T-cell (primary cell): ENCODE measurements at regions not wholly inside any gene's neighbourhood (a gene's known extent, or its start where the extent isn't known, plus 50 kb on each side); places are given as distances from the start of the nearest gene placed in this dataset.

Experiments used
- ATAC-seq, 4 experiments: fragments of 200-7000 bp in 3 of 4; fragments of 150-1000 bp in 1 of 4; cut with Tn5 transposase; replicated peaks in 1 of 4; 1 replicate in 3 of 4; 2 replicates in 1 of 4; pipeline ENCODE4 v1.10.0; 2021; ENCODE audit warnings: moderate library complexity in 3 of 4, mild to moderate bottlenecking in 2 of 4, moderate number of reproducible peaks in 1 of 4
- CTCF ChIA-PET, 2 donors: fragments of 300-600 bp; sonication (Branson Sonifier 250); formaldehyde crosslinking; loops; one replicate each; lab custom pipeline; 2022; ENCODE audit warnings: antibody characterized with exemption in 2 of 2; lab: Charles Lee
- POLR2A ChIA-PET, 2 donors: fragments of 300-600 bp; sonication (Branson Sonifier 250); formaldehyde crosslinking; loops; one replicate each; lab custom pipeline; 2022; ENCODE audit warnings: antibody characterized with exemption in 2 of 2; lab: Charles Lee
- DNase-seq, 35 experiments: peaks; one replicate each; pipeline versions ENCODE4 v3.0.0 to v3.0.0-alpha.2; 2013 to 2023
- H3K27ac ChIP-seq: one replicate; pipeline ENCODE4 v1.5.1; 2013; ENCODE audit warnings: low read length
- H3K27me3 ChIP-seq, 2 experiments: replicated peaks in 1 of 2; 1 replicate in 1 of 2; 2 replicates in 1 of 2; pipeline versions ENCODE4 v1.6.1 to v1.7.0; 2013; ENCODE audit warnings: low read length in 1 of 2, mixed read lengths in 1 of 2; ENCODE audit not compliant: control insufficient read depth in 2 of 2, insufficient read depth in 2 of 2; ENCODE audit errors: extremely low read depth in 1 of 2
- H3K36me3 ChIP-seq, 2 donors: 1 replicate in 1 of 2; 2 replicates in 1 of 2; pipeline versions ENCODE4 v1.6.1 to v1.7.0; 2013; ENCODE audit warnings: low read length in 1 of 2; ENCODE audit not compliant: control insufficient read depth in 2 of 2, insufficient read depth in 1 of 2; ENCODE audit errors: extremely low read depth in 1 of 2
- H3K4me1 ChIP-seq, 2 experiments: 1 replicate in 1 of 2; 2 replicates in 1 of 2; pipeline versions ENCODE4 v1.6.1 to v1.7.0; 2013; ENCODE audit warnings: low read length in 2 of 2, mixed read lengths in 1 of 2; ENCODE audit not compliant: insufficient read depth in 2 of 2, control insufficient read depth in 1 of 2; ENCODE audit errors: extremely low read depth in 1 of 2
- H3K4me3 ChIP-seq, 2 donors: 1 replicate in 1 of 2; 2 replicates in 1 of 2; pipeline versions ENCODE4 v1.5.1 to v1.7.0; 2013; ENCODE audit warnings: mild to moderate bottlenecking in 2 of 2, low read length in 1 of 2, moderate library complexity in 1 of 2; ENCODE audit not compliant: control insufficient read depth in 1 of 2; ENCODE audit errors: extremely low read depth in 1 of 2
- H3K9me3 ChIP-seq: 2 replicates; pipeline ENCODE4 v1.7.0; 2013
- H3K27ac Mint-ChIP-seq, 2 donors: one replicate each; pipeline ENCODE4 v1.8.0; 2020 to 2021; ENCODE audit warnings: mild to moderate bottlenecking in 2 of 2, mixed read lengths in 2 of 2
- H3K27me3 Mint-ChIP-seq, 2 donors: one replicate each; pipeline ENCODE4 v1.8.0; 2021 to 2022; ENCODE audit warnings: mixed read lengths in 2 of 2
- H3K36me3 Mint-ChIP-seq: one replicate; pipeline ENCODE4 v1.8.0; 2021; ENCODE audit warnings: mixed read lengths
- H3K4me1 Mint-ChIP-seq, 3 donors: one replicate each; pipeline ENCODE4 v1.8.0; 2020 to 2022; ENCODE audit warnings: mixed read lengths in 3 of 3, mild to moderate bottlenecking in 1 of 3
- H3K4me3 Mint-ChIP-seq, 3 donors: one replicate each; pipeline ENCODE4 v1.8.0; 2020 to 2022; ENCODE audit warnings: mild to moderate bottlenecking in 3 of 3, mixed read lengths in 3 of 3, moderate library complexity in 3 of 3
- H3K9me3 Mint-ChIP-seq, 3 donors: one replicate each; pipeline ENCODE4 v1.8.0; 2020 to 2022; ENCODE audit warnings: mixed read lengths in 3 of 3
- WGBS: methylation state at CpG from one replicate; pipeline ENCODE4 v1.1.5; 2013; ENCODE audit warnings: missing lambda C conversion rate; ENCODE audit not compliant: insufficient coverage; 5-methylcytosine and 5-hydroxymethylcytosine counted together

DNA sequence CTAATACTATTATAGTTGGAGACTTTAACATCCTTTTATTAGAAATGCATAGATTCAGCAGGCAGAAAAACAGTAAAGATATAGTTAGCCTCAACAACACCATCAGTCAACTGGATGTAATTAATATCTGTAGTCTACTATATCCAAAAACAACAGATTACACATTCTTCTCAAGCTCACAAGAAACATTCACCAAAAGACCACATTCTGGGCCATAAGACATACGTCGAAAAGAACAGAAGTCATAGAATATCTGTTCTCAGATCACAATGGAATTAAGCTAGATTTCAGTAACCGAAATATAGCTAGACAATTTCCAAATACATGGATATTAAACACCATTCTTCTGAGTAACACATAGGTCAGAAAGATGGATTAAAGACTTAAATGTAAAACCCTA is 336.6 kb upstream of the RPS23 start:
- H3K4me3 Mint-ChIP-seq: no peak overlapping the region
- no peak for ATAC-seq
- ChIA-PET CTCF (no interaction called here), POLR2A (interaction anchor here in 1 of 2 donors (0.7 kb wide), 1 partner anchor 283 kb away, joined by 4 read pairs; no protein-coding TSS in a partner anchor)
- peaks cover 0 to 12% (median 5%) of the 10 kb centered on the region in 3 donors for H3K9me3 Mint-ChIP-seq
- H3K27me3 Mint-ChIP-seq: no peaks in the 10 kb centered on the region
- no peaks in the 10 kb centered on the region for H3K9me3 ChIP-seq
- H3K36me3 Mint-ChIP-seq: no peaks in the 10 kb centered on the region
- no peaks in the 10 kb centered on the region for H3K27me3 ChIP-seq
- H3K4me1 Mint-ChIP-seq: no peaks in the 10 kb centered on the region
- H3K36me3 ChIP-seq: no peaks in the 10 kb centered on the region
- WGBS: no CpG with 5 or more reads among the region's 3 CpGs
- no peak for DNase-seq
- no peak overlapping the region for H3K27ac ChIP-seq
- H3K4me3 ChIP-seq: no peak overlapping the region
- H3K4me1 ChIP-seq: no peaks in the 10 kb centered on the region
- no peak overlapping the region for H3K27ac Mint-ChIP-seq

DNA sequence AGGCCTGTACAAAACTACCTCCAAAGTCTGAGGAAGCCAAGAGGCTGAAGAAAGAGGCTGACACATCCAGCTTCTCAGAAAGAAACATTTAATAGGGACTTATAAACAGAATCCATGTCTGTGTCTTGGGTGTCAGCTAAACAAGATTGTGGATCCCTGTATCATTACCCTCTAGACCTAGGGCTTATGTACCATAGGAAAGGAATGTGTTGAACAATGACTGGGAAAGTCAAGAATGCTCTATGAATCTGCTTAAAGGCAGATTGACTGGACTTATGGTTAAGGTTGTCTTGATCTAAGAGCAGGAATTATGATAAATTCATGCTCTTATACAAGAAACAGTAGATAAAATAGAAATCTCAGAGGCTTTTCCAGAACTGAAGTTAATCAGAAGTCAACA is 335.7 kb upstream of the RPS23 start:
- no peaks in the 10 kb centered on the region for H3K9me3 ChIP-seq
- Mint-ChIP-seq H3K27ac (no peak overlapping the region), H3K4me3 (no peak overlapping the region), H3K27me3 (no peaks in the 10 kb centered on the region), H3K9me3 (peaks cover 0 to 10% (median 5%) of the 10 kb centered on the region in 3 donors), H3K36me3 (no peaks in the 10 kb centered on the region), H3K4me1 (no peaks in the 10 kb centered on the region)
- ChIA-PET POLR2A (interaction anchor here in 1 of 2 donors (0.7 kb wide), 1 partner anchor 284 kb away, joined by 4 read pairs; no protein-coding TSS in a partner anchor), CTCF (no interaction called here)
- no peaks in the 10 kb centered on the region for H3K4me1 ChIP-seq
- H3K4me3 ChIP-seq: no peak overlapping the region
- no peaks in the 10 kb centered on the region for H3K27me3 ChIP-seq
- no peaks in the 10 kb centered on the region for H3K36me3 ChIP-seq
- H3K27ac ChIP-seq: no peak overlapping the region
- DNase-seq (no peak), ATAC-seq (no peak)

DNA sequence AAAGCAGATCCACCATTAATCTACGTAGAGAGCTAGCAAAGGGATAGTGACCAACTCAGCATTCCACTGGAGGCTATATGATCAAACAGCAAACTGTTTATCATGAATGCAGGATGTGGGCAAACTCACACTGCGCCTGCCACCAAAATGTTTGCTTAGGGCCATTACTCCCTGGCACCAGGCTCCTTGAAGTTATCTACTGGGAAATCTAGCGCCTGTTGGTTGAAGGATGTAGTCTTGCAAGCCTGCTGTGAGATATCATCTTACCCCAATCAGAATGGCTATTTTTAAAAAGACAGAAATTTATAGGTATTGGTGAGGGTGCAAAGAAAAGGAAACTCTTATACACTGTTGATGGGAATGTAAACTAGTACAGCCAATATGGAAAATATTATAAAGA is 332.5 kb upstream of the RPS23 start:
- H3K36me3 ChIP-seq: no peaks in the 10 kb centered on the region
- CTCF ChIA-PET: no interaction called here
- no peaks in the 10 kb centered on the region for H3K4me1 ChIP-seq
- POLR2A ChIA-PET: no interaction called here
- H3K4me3 Mint-ChIP-seq: no peak overlapping the region
- H3K4me1 Mint-ChIP-seq: no peaks in the 10 kb centered on the region
- ATAC-seq (no peak), DNase-seq (no peak)
- H3K9me3 Mint-ChIP-seq: peaks cover 10 to 23% (median 15%) of the 10 kb centered on the region in 3 donors
- H3K9me3 ChIP-seq: no peaks in the 10 kb centered on the region
- H3K27ac Mint-ChIP-seq: no peak overlapping the region
- peaks cover 0 to 3% of the 10 kb centered on the region in 2 donors for H3K27me3 Mint-ChIP-seq
- no peak overlapping the region for H3K27ac ChIP-seq
- no peak overlapping the region for H3K4me3 ChIP-seq
- peaks cover 0 to 5% of the 10 kb centered on the region in 2 experiments for H3K27me3 ChIP-seq
- H3K36me3 Mint-ChIP-seq: no peaks in the 10 kb centered on the region
- WGBS: 83% methylated on average over 2 of the region's 3 CpGs

DNA sequence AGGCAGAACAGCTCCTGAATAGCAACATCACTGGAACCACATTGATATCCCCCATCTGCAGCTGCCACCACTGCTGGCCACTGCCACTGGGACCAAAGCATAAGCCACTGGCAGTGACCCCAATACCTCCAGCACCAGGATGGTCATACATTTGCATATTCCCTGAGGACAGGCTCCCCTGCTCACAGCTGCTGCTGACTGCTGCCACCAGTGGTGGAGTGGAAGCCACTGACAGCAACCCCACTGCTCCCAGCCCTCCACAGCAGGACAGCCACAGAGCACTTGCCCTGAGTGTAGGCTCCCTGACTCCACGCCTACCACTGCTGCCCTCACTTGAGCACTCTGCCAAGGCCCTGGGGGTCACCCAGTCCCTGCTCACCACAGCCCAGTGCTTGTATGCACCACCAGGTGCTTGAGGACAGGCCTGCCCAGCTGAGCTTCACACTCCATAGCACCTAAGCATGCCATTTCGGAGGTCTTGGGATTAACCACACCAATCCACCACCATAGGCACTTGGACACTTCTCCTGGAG is 327.4 kb upstream of the RPS23 start:
- 81% methylated on average over 2 of the region's 2 CpGs for WGBS

DNA sequence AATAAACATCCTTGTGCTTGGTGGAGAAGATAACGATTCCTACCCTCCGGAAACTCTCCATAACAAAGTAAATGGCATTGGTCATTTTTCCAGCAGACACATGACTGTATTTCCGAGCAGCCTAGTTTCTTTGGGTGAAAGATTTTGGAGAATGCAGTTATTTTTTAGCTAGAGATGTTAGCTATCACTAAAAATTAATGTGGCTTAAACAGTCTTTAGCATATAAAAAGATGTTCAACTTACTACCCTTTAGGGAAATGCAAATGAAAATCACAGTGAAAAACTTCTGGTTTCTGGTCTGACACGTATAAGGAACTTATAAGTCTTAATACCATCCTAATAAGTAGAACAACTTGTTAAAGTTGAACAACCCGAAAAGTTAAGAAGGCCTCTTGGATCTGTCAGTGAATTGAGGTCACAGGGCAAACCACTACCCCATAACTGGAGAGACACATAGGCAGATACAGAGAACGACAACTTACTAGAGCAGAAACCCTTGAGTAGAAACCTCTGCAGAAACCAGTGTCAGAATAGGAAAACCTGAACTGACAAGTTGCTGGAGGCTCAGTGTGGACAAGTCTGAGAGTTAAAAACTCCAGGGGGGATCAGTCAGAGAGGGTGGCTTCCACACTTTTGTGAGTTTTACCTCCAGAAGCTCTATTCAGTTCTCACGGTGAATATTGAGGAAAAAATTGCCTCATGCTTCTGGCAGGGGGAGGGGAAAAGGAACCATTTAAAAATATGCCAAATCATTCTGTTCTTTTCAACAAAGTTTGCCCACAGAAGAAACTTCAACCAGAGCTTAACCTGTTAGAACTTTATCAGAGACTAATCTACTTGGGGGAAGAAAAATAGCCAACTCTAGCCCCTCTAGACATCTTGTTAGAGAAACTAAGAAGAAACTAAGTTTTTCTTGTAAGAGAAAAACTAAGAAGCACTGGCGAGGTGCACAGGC is 325.2 kb upstream of the RPS23 start:
- no peaks in the 10 kb centered on the region for H3K36me3 Mint-ChIP-seq
- Histone ChIP-seq H3K4me3 (no peak overlapping the region), H3K4me1 (peaks cover 0 to 6% of the 10 kb centered on the region in 2 experiments), H3K27me3 (peaks cover 0 to 8% of the 10 kb centered on the region in 2 experiments), H3K9me3 (no peaks in the 10 kb centered on the region), H3K36me3 (no peaks in the 10 kb centered on the region), H3K27ac (no peak overlapping the region)
- peaks cover 9 to 13% (median 10%) of the 10 kb centered on the region in 3 donors for H3K9me3 Mint-ChIP-seq
- no peak overlapping the region for H3K4me3 Mint-ChIP-seq
- H3K4me1 Mint-ChIP-seq: no peaks in the 10 kb centered on the region
- CTCF ChIA-PET: interaction anchor here (0.5 to 1.1 kb wide), 4 partner anchors 10 to 53 kb away, joined by 3 read pairs; no protein-coding TSS in a partner anchor
- no CpG with 5 or more reads among the region's 8 CpGs for WGBS
- POLR2A ChIA-PET: no interaction called here
- no peak for ATAC-seq
- H3K27ac Mint-ChIP-seq: no peak overlapping the region
- peaks cover 3 to 10% of the 10 kb centered on the region in 2 donors for H3K27me3 Mint-ChIP-seq
- DNase-seq: no peak

More for the DNA sequence above, 327.4 kb upstream of the RPS23 start:
- Mint-ChIP-seq H3K36me3 (no peaks in the 10 kb centered on the region), H3K27ac (no peak overlapping the region), H3K4me3 (no peak overlapping the region), H3K4me1 (no peaks in the 10 kb centered on the region), H3K9me3 (peaks cover 9 to 18% (median 10%) of the 10 kb centered on the region in 3 donors), H3K27me3 (peaks cover 3 to 8% of the 10 kb centered on the region in 2 donors)
- Histone ChIP-seq H3K4me3 (no peak overlapping the region), H3K9me3 (no peaks in the 10 kb centered on the region), H3K36me3 (no peaks in the 10 kb centered on the region), H3K27ac (no peak overlapping the region), H3K4me1 (peaks cover 0 to 6% of the 10 kb centered on the region in 2 experiments), H3K27me3 (peaks cover 0 to 8% of the 10 kb centered on the region in 2 experiments)
- ChIA-PET POLR2A (no interaction called here), CTCF (interaction anchor here in 1 of 2 donors (0.7 kb wide), 1 partner anchor 273 kb away, joined by 3 read pairs; no protein-coding TSS in a partner anchor)
- no peak for DNase-seq
- ATAC-seq: no peak

DNA sequence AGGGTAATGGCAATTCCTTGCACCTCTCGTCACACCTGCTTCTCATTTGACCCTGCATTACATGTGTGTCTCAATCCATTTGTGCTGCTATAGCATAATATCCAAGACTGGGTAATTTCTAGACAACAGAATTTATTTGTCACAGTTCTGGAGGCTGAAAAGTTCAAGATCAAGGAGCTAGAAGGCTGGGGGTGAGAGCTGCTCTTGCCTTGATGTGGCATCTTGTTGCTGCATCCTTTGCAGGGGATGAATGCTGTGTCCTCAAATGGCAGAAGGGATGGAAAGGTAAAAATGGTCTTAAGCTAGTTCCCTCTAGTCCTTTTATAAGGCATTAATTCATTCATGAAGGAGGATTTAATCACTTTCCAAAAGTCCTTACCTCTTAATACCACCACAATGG is 323.7 kb upstream of the RPS23 start:
- peaks cover 0 to 6% of the 10 kb centered on the region in 2 experiments for H3K4me1 ChIP-seq
- H3K4me1 Mint-ChIP-seq: no peaks in the 10 kb centered on the region
- H3K36me3 ChIP-seq: no peaks in the 10 kb centered on the region
- H3K9me3 ChIP-seq: no peaks in the 10 kb centered on the region
- WGBS: no CpG with 5 or more reads among the region's 1 CpG
- peaks cover 0 to 8% of the 10 kb centered on the region in 2 experiments for H3K27me3 ChIP-seq
- peaks cover 3 to 10% of the 10 kb centered on the region in 2 donors for H3K27me3 Mint-ChIP-seq
- ChIA-PET POLR2A (no interaction called here), CTCF (interaction anchor here in 1 of 2 donors (1.1 kb wide), 1 partner anchor 9 kb away, joined by 3 read pairs; no protein-coding TSS in a partner anchor)
- ATAC-seq: no peak
- no peak overlapping the region for H3K4me3 ChIP-seq
- H3K36me3 Mint-ChIP-seq: no peaks in the 10 kb centered on the region
- no peak for DNase-seq
- H3K4me3 Mint-ChIP-seq: no peak overlapping the region
- no peak overlapping the region for H3K27ac ChIP-seq
- peaks cover under 1 to 5% (median 4%) of the 10 kb centered on the region in 3 donors for H3K9me3 Mint-ChIP-seq
- H3K27ac Mint-ChIP-seq: no peak overlapping the region
